ENCODE measurements at regions not wholly inside any gene's neighbourhood (a gene's known extent, or its start where the extent isn't known, plus 50 kb on each side); places are given as distances from the start of the nearest gene placed in this dataset.

GRCh38 chr7:68125168-68125567 is 1128.5 kb downstream of the TYW1 start:
- Histone ChIP-seq H3K4me3 (ENCODE audit: low read length) (no peak overlapping the region), H3K27me3 (ENCODE audit: insufficient read depth, low read length) (no peaks in the 10 kb centered on the region), H3K36me3 (ENCODE audit: insufficient read depth, low read depth, low read length) (no peaks in the 10 kb centered on the region), H3K9ac (ENCODE audit: low read depth, low read length) (no peak overlapping the region), H3K9me3 (ENCODE audit: insufficient read depth, low read depth, low read length) (peaks cover 1% of the 10 kb centered on the region; the same call in 1 of the 2 replicates), H3K27ac (ENCODE audit: low read length) (no peak overlapping the region), H3K4me1 (ENCODE audit: insufficient read depth, low read length) (no peaks in the 10 kb centered on the region)

DNA sequence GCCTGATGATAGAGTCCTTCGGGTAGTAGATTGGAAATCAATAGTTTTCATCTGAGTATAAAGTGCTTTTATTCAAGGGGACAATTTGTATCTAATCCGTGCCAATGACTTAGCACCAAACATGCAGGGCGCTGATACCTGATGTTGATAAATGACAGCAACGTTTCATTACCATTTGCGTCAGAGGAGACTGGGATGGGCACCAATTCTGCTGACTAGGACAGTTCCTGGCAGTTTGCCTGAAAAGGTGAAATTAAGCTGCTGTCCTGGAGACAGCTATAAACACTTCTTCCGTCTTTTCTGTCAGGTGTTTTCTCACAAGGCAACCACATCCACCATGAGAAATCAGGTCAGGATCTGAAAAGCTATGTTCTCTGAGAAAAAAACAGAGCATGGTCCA is 1136.4 kb downstream of the TYW1 start:
- no peaks in the 10 kb centered on the region for H3K36me3 ChIP-seq (ENCODE audit: insufficient read depth, low read depth, low read length)
- H3K4me1 ChIP-seq (ENCODE audit: insufficient read depth, low read length): no peaks in the 10 kb centered on the region
- H3K4me3 ChIP-seq (ENCODE audit: low read length): no peak overlapping the region
- H3K27ac ChIP-seq (ENCODE audit: low read length): no peak overlapping the region
- H3K9ac ChIP-seq (ENCODE audit: low read depth, low read length): no peak overlapping the region
- H3K27me3 ChIP-seq (ENCODE audit: insufficient read depth, low read length): no peaks in the 10 kb centered on the region
- no peaks in the 10 kb centered on the region for H3K9me3 ChIP-seq (ENCODE audit: insufficient read depth, low read depth, low read length)

- Histone ChIP-seq H3K9ac (ENCODE audit: low read depth, low read length) (no peak overlapping the region), H3K36me3 (ENCODE audit: insufficient read depth, low read depth, low read length) (no peaks in the 10 kb centered on the region), H3K4me3 (ENCODE audit: low read length) (no peak overlapping the region), H3K4me1 (ENCODE audit: insufficient read depth, low read length) (no peaks in the 10 kb centered on the region), H3K9me3 (ENCODE audit: insufficient read depth, low read depth, low read length) (peaks cover 12% of the 10 kb centered on the region), H3K27me3 (ENCODE audit: insufficient read depth, low read length) (no peaks in the 10 kb centered on the region), H3K27ac (ENCODE audit: low read length) (no peak overlapping the region)
These were observed 1146.7 kb downstream of the TYW1 start for GRCh38 chr7:68143345-68143744.

GRCh38 chr7:68146983-68147382 is 1150.3 kb downstream of the TYW1 start:
- no peaks in the 10 kb centered on the region for H3K27me3 ChIP-seq (ENCODE audit: insufficient read depth, low read length)
- no peak overlapping the region for H3K9ac ChIP-seq (ENCODE audit: low read depth, low read length)
- peaks cover 12% of the 10 kb centered on the region for H3K9me3 ChIP-seq (ENCODE audit: insufficient read depth, low read depth, low read length)
- H3K4me3 ChIP-seq (ENCODE audit: low read length): no peak overlapping the region
- H3K4me1 ChIP-seq (ENCODE audit: insufficient read depth, low read length): no peaks in the 10 kb centered on the region
- H3K27ac ChIP-seq (ENCODE audit: low read length): no peak overlapping the region
- no peaks in the 10 kb centered on the region for H3K36me3 ChIP-seq (ENCODE audit: insufficient read depth, low read depth, low read length)

DNA sequence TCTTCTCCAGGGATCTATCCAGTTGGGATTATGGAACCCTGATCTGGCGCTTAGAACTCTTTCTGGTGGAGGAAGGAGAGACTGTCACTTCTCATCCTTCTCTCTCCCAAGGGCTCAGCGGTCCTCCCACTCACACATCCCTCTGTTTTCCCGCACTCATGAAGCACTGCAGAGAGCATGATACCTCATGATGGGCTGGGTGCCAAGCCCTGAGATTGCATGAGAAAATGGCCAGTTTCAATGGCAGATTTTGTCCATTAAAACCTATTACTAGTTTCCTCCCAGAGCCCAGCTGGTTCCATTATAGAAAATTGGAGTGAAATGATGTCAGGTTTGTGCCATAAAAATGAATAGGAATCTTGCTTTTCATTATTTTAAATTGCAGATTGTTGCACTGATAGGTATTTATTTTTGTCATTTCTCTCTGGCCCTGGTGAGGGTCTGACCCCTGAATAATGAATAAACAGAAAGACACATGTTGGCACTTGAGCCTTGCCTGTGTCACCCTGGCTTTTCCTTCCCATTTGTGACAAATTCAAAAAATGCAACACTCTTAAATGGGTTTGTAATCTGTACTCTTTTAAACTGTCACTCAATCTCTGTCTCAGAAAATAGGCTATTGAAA is 1151.1 kb downstream of the TYW1 start:
- Histone ChIP-seq H3K27ac (ENCODE audit: low read length) (no peak overlapping the region), H3K4me3 (ENCODE audit: low read length) (no peak overlapping the region), H3K9ac (ENCODE audit: low read depth, low read length) (no peak overlapping the region), H3K36me3 (ENCODE audit: insufficient read depth, low read depth, low read length) (no peaks in the 10 kb centered on the region), H3K27me3 (ENCODE audit: insufficient read depth, low read length) (no peaks in the 10 kb centered on the region), H3K9me3 (ENCODE audit: insufficient read depth, low read depth, low read length) (peaks cover 10% of the 10 kb centered on the region), H3K4me1 (ENCODE audit: insufficient read depth, low read length) (no peaks in the 10 kb centered on the region)

DNA sequence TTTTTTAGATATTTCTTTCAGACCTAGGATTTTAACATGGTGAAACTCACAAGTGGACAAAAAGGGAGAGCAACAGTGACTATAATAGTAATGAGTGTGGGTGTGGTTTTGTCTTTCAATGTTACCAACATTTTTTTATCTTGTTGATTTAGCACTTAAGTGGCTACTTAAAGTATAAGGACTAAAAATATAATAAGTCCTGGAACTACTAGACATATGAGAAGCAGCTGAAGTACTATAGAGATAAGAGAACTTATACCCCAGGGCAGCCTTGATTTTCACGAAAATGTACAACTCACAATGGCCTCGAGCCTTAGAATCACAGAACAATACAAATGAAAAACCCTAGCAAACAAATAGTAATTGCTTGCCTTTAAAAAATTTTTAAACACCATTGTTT is 1151.8 kb downstream of the TYW1 start:
- H3K4me1 ChIP-seq (ENCODE audit: insufficient read depth, low read length): no peaks in the 10 kb centered on the region

GRCh38 chr7:68152205-68152604 is 1155.6 kb downstream of the TYW1 start:
- Histone ChIP-seq H3K36me3 (ENCODE audit: insufficient read depth, low read depth, low read length) (no peaks in the 10 kb centered on the region), H3K4me1 (ENCODE audit: insufficient read depth, low read length) (no peaks in the 10 kb centered on the region), H3K27me3 (ENCODE audit: insufficient read depth, low read length) (no peaks in the 10 kb centered on the region), H3K9ac (ENCODE audit: low read depth, low read length) (no peak overlapping the region), H3K27ac (ENCODE audit: low read length) (no peak overlapping the region), H3K9me3 (ENCODE audit: insufficient read depth, low read depth, low read length) (no peaks in the 10 kb centered on the region), H3K4me3 (ENCODE audit: low read length) (no peak overlapping the region)

More for the DNA sequence above, 1151.8 kb downstream of the TYW1 start:
- no peak overlapping the region for H3K9ac ChIP-seq (ENCODE audit: low read depth, low read length)
- no peaks in the 10 kb centered on the region for H3K36me3 ChIP-seq (ENCODE audit: insufficient read depth, low read depth, low read length)
- no peak overlapping the region for H3K4me3 ChIP-seq (ENCODE audit: low read length)
- no peak overlapping the region for H3K27ac ChIP-seq (ENCODE audit: low read length)
- H3K27me3 ChIP-seq (ENCODE audit: insufficient read depth, low read length): no peaks in the 10 kb centered on the region
- peaks cover 6% of the 10 kb centered on the region; the same call in 1 of the 2 replicates for H3K9me3 ChIP-seq (ENCODE audit: insufficient read depth, low read depth, low read length)

DNA sequence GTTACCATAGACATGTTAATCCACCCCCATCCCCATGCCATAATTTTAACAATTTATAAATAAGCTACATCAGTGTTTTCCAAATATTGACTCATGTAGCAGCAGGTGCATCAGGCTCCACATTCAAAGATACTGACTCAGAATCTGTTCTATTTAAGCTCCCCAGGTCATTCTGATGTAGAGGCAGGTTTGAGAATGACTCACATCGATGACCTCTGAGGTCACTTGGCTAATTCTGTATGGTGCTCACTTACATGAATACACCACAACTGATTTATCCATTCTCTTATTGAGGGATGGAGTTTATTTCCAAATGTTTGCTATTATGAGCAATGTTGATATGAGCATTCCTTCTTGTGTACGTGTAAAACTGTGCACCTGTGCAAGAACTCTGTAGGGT is 1159.0 kb downstream of the TYW1 start:
- Histone ChIP-seq H3K4me3 (ENCODE audit: low read length) (no peak overlapping the region), H3K4me1 (ENCODE audit: insufficient read depth, low read length) (no peaks in the 10 kb centered on the region), H3K9me3 (ENCODE audit: insufficient read depth, low read depth, low read length) (no peaks in the 10 kb centered on the region), H3K27me3 (ENCODE audit: insufficient read depth, low read length) (no peaks in the 10 kb centered on the region), H3K36me3 (ENCODE audit: insufficient read depth, low read depth, low read length) (no peaks in the 10 kb centered on the region), H3K27ac (ENCODE audit: low read length) (no peak overlapping the region), H3K9ac (ENCODE audit: low read depth, low read length) (no peak overlapping the region)

DNA sequence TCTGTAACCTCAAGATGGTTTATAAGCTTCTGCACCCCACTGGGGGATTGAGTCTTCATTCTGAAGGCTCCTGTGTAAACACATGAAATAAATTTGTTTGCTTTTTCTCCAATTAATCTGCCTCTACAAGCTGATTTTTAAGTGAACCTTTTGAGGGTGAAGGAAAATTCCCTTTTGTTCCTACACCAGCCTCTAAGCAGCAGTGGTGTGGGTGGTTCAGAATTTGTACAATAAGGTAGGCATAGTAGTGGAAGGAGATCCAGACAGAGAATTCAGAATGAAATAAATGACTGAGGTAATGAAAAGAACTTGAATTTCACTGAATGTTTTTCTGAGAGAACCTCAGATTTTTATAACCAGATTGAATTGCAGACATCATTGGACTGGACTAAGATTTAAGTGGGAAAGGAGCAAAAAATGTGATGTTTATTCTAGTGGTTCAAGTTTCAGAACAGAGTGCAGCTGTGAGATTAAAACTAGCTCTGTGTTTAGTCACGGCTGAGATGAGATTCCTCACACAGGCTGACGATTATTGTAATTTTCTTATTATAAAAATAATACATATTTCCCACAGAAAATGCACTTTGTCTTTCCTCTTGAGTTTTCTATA is 1162.2 kb downstream of the TYW1 start:
- no peak overlapping the region for H3K9ac ChIP-seq (ENCODE audit: low read depth, low read length)
- H3K27me3 ChIP-seq (ENCODE audit: insufficient read depth, low read length): no peaks in the 10 kb centered on the region
- no peak overlapping the region for H3K27ac ChIP-seq (ENCODE audit: low read length)
- H3K36me3 ChIP-seq (ENCODE audit: insufficient read depth, low read depth, low read length): no peaks in the 10 kb centered on the region
- H3K4me3 ChIP-seq (ENCODE audit: low read length): no peak overlapping the region
- no peaks in the 10 kb centered on the region for H3K4me1 ChIP-seq (ENCODE audit: insufficient read depth, low read length)
- no peaks in the 10 kb centered on the region for H3K9me3 ChIP-seq (ENCODE audit: insufficient read depth, low read depth, low read length)

DNA sequence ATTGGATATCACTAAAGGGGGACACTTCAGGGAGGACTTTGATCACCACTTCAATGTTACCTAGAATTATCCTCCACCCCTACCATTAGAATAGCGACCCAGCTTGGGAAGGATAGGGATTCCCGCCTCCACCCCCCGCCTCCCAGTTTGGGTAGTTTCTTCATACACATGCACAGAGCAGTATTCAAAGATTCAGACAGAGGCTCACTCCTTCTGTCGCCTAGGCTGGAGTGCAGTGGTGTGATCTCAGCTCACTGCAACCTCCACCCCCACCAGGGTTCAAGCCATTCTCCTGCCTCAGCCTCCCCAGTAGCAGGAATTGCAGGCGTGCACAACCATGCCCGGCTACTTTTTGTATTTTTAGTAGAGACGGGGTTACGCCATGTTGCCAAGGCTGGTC is 1166.1 kb downstream of the TYW1 start:
- Histone ChIP-seq H3K36me3 (ENCODE audit: insufficient read depth, low read depth, low read length) (no peaks in the 10 kb centered on the region), H3K9me3 (ENCODE audit: insufficient read depth, low read depth, low read length) (no peaks in the 10 kb centered on the region), H3K4me1 (ENCODE audit: insufficient read depth, low read length) (no peaks in the 10 kb centered on the region), H3K27ac (ENCODE audit: low read length) (no peak overlapping the region), H3K4me3 (ENCODE audit: low read length) (no peak overlapping the region), H3K27me3 (ENCODE audit: insufficient read depth, low read length) (no peaks in the 10 kb centered on the region), H3K9ac (ENCODE audit: low read depth, low read length) (no peak overlapping the region)

GRCh38 chr7:68166525-68166924 is 1169.9 kb downstream of the TYW1 start:
- no peaks in the 10 kb centered on the region for H3K36me3 ChIP-seq (ENCODE audit: insufficient read depth, low read depth, low read length)
- H3K9ac ChIP-seq (ENCODE audit: low read depth, low read length): no peak overlapping the region
- no peaks in the 10 kb centered on the region for H3K27me3 ChIP-seq (ENCODE audit: insufficient read depth, low read length)
- H3K4me1 ChIP-seq (ENCODE audit: insufficient read depth, low read length): no peaks in the 10 kb centered on the region
- no peak overlapping the region for H3K4me3 ChIP-seq (ENCODE audit: low read length)
- H3K27ac ChIP-seq (ENCODE audit: low read length): no peak overlapping the region
- no peaks in the 10 kb centered on the region for H3K9me3 ChIP-seq (ENCODE audit: insufficient read depth, low read depth, low read length)

DNA sequence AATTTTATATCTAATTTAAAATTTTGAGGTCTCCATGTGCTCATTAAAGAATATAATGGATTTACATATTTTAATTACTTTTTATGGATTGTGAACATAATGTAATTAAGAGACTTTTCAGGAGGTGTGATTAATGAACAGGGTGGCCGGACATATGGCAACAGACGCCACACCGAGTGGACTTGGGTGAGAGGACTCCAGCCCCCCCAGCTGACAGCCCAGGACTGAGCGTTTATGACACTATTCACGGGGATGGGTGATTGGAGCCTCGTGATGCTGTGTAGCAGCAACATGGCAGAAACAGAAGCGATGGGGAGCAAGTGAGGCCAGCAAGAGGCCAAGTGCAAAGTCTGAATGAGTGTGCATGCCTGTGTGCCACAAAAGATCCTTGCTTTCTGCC is 1176.9 kb downstream of the TYW1 start:
- no peak overlapping the region for H3K9ac ChIP-seq (ENCODE audit: low read depth, low read length)
- no peak overlapping the region for H3K4me3 ChIP-seq (ENCODE audit: low read length)
- no peaks in the 10 kb centered on the region for H3K36me3 ChIP-seq (ENCODE audit: insufficient read depth, low read depth, low read length)
- no peaks in the 10 kb centered on the region for H3K9me3 ChIP-seq (ENCODE audit: insufficient read depth, low read depth, low read length)
- no peak overlapping the region for H3K27ac ChIP-seq (ENCODE audit: low read length)
- no peaks in the 10 kb centered on the region for H3K27me3 ChIP-seq (ENCODE audit: insufficient read depth, low read length)
- no peaks in the 10 kb centered on the region for H3K4me1 ChIP-seq (ENCODE audit: insufficient read depth, low read length)

All from iPS-20b (cell line).